Mucosa of stomach (tissue), 1 donor: ENCODE measurements at regions not wholly inside any gene's neighbourhood (a gene's known extent, or its start where the extent isn't known, plus 50 kb on each side); places are given as distances from the start of the nearest gene placed in this dataset.

Experiments used
- H3K27me3 ChIP-seq: one replicate; pipeline ENCODE4 v1.7.0; 2013; ENCODE audit warnings: mild to moderate bottlenecking, low read length; ENCODE audit not compliant: control insufficient read depth, insufficient read depth
- H3K36me3 ChIP-seq: one replicate; pipeline ENCODE4 v1.7.0; 2013; ENCODE audit warnings: low read length; ENCODE audit not compliant: control insufficient read depth, insufficient read depth
- H3K4me1 ChIP-seq: one replicate; pipeline ENCODE4 v1.7.0; 2013; ENCODE audit warnings: mild to moderate bottlenecking, low read length; ENCODE audit not compliant: control insufficient read depth, insufficient read depth
- H3K4me3 ChIP-seq: one replicate; pipeline ENCODE4 v1.7.0; 2013; ENCODE audit warnings: low read length
- H3K9ac ChIP-seq: one replicate; pipeline ENCODE4 v1.7.0; 2013; ENCODE audit warnings: mild to moderate bottlenecking, low read length, moderate library complexity
- H3K9me3 ChIP-seq: one replicate; pipeline ENCODE4 v1.7.0; 2013; ENCODE audit warnings: mild to moderate bottlenecking, low read length, moderate library complexity; ENCODE audit not compliant: control insufficient read depth
- donor health status: Pancreatic carcinoma.

GRCh38 chr6:104268389-104268788, 591.3 kb downstream of the HACE1 start:
- Histone ChIP-seq H3K27me3 (no peaks in the 10 kb centered on the region), H3K36me3 (no peaks in the 10 kb centered on the region), H3K9ac (no peak overlapping the region), H3K9me3 (no peaks in the 10 kb centered on the region), H3K4me3 (no peak overlapping the region), H3K4me1 (no peaks in the 10 kb centered on the region)

GRCh38 chr6:104266922-104267321, 592.8 kb downstream of the HACE1 start:
- Histone ChIP-seq H3K27me3 (no peaks in the 10 kb centered on the region), H3K9ac (no peak overlapping the region), H3K4me1 (no peaks in the 10 kb centered on the region), H3K9me3 (no peaks in the 10 kb centered on the region), H3K36me3 (no peaks in the 10 kb centered on the region), H3K4me3 (no peak overlapping the region)

DNA sequence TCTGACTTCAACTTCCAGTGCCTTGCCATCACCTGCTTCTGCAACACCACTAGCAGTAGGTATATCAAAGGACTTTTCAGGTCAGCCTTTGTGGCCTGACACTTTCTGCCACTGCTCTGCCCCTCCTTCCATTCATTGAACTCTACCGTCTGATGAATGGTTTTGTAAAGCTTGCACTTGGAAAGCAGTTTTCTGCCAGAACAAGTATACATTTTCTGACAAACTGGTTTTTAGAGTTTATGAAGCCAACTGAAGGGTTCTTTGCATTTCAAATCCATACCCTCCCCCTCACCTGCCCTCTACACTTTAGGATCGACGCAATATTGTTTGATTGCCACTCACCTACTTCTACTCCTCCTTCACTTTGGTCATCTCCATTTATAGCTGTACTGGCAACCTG, 603.1 kb downstream of the HACE1 start:
- Histone ChIP-seq H3K9ac (no peak overlapping the region), H3K4me1 (no peaks in the 10 kb centered on the region), H3K27me3 (no peaks in the 10 kb centered on the region)

DNA sequence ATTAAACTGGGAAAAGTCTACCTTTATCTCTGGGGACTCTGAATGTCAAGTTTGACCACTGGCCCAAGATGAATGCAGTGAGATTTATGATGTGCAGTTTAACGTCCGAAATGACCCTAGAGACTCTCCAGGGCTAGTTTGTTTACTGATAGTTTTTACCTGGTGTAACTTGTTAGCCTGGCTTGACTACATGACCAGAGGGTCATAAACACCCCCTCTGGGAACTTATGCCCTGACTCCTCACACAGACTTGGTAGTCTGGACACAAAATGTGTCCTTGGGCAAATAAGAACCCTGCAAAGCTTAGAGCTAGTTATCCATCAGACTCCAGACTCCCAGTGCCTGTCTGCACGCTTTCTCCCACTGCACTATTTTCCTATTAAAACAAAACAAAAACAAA, 606.5 kb downstream of the HACE1 start:
- Histone ChIP-seq H3K36me3 (no peaks in the 10 kb centered on the region), H3K4me1 (no peaks in the 10 kb centered on the region), H3K27me3 (no peaks in the 10 kb centered on the region), H3K9ac (no peak overlapping the region), H3K4me3 (no peak overlapping the region), H3K9me3 (no peaks in the 10 kb centered on the region)

More for the DNA sequence above, 603.1 kb downstream of the HACE1 start:
- Histone ChIP-seq H3K36me3 (no peaks in the 10 kb centered on the region), H3K9me3 (no peaks in the 10 kb centered on the region), H3K4me3 (no peak overlapping the region)

- no peaks in the 10 kb centered on the region for H3K9me3 ChIP-seq
- H3K9ac ChIP-seq = no peak overlapping the region
- H3K4me3 ChIP-seq = no peak overlapping the region
- H3K36me3 ChIP-seq = no peaks in the 10 kb centered on the region
- no peaks in the 10 kb centered on the region for H3K27me3 ChIP-seq
- no peaks in the 10 kb centered on the region for H3K4me1 ChIP-seq
These were observed 607.4 kb downstream of the HACE1 start for GRCh38 chr6:104252276-104252675.

DNA sequence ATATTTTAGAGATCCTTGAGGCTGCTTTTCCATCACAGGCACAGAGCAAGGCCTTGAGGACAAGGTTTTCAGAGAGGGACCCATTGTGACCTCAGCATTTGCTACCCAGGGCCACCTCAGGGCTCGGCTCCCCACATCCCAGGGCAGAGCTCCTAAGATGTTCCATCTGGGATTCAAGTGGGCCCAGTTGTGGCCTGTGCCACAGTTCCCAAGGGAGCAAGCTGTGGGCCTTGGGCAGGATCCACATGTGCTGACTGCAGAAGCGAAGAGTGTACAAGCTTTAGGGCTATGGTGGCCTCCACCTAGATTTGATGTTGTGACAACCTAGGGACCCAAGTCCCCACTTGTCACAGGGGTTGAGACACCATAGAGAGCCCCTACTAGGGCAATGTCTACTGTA, 608.1 kb downstream of the HACE1 start:
- no peaks in the 10 kb centered on the region for H3K27me3 ChIP-seq
- H3K4me3 ChIP-seq = no peak overlapping the region
- H3K9me3 ChIP-seq = no peaks in the 10 kb centered on the region
- no peak overlapping the region for H3K9ac ChIP-seq
- H3K4me1 ChIP-seq = no peaks in the 10 kb centered on the region
- no peaks in the 10 kb centered on the region for H3K36me3 ChIP-seq

GRCh38 chr6:104240865-104241264, 618.9 kb downstream of the HACE1 start:
- Histone ChIP-seq H3K9me3 (no peaks in the 10 kb centered on the region), H3K27me3 (no peaks in the 10 kb centered on the region), H3K4me3 (no peak overlapping the region), H3K9ac (no peak overlapping the region), H3K4me1 (no peaks in the 10 kb centered on the region), H3K36me3 (no peaks in the 10 kb centered on the region)

GRCh38 chr6:104239971-104240370, 619.7 kb downstream of the HACE1 start:
- Histone ChIP-seq H3K9ac (no peak overlapping the region), H3K36me3 (no peaks in the 10 kb centered on the region)

GRCh38 chr6:104229057-104229456, 630.7 kb downstream of the HACE1 start:
- H3K4me3 ChIP-seq = no peak overlapping the region
- H3K9me3 ChIP-seq = no peaks in the 10 kb centered on the region
- no peaks in the 10 kb centered on the region for H3K27me3 ChIP-seq
- no peaks in the 10 kb centered on the region for H3K4me1 ChIP-seq
- no peaks in the 10 kb centered on the region for H3K36me3 ChIP-seq
- no peak overlapping the region for H3K9ac ChIP-seq

More at GRCh38 chr6:104239971-104240370, 619.7 kb downstream of the HACE1 start:
- H3K27me3 ChIP-seq = no peaks in the 10 kb centered on the region
- no peaks in the 10 kb centered on the region for H3K9me3 ChIP-seq
- no peaks in the 10 kb centered on the region for H3K4me1 ChIP-seq
- H3K4me3 ChIP-seq = no peak overlapping the region

DNA sequence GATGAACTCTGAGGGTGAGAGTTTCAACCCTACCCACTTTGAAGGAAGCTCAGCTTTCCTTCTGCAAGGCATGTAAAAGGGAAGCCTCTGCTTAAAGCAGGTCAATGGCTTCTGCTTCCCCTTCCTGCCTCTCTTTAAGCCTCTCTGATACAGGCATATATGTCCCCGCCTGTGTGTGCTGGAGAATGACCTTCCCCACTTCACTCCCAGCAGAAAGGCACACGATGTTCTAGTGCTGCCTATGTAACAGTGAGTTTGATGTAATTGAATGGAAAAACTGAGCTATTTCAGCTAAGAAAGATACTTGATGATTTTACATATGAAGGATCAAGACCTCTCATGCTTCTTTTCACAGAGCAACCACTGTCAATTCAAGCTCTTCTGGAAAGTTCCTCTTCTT, 632.2 kb downstream of the HACE1 start:
- no peaks in the 10 kb centered on the region for H3K9me3 ChIP-seq
- no peak overlapping the region for H3K4me3 ChIP-seq
- H3K27me3 ChIP-seq = no peaks in the 10 kb centered on the region
- H3K36me3 ChIP-seq = no peaks in the 10 kb centered on the region
- no peak overlapping the region for H3K9ac ChIP-seq
- H3K4me1 ChIP-seq = no peaks in the 10 kb centered on the region

GRCh38 chr6:104226790-104227446, 632.8 kb downstream of the HACE1 start:
- Histone ChIP-seq H3K27me3 (no peaks in the 10 kb centered on the region), H3K9ac (no peak overlapping the region), H3K4me1 (no peaks in the 10 kb centered on the region), H3K4me3 (no peak overlapping the region), H3K36me3 (no peaks in the 10 kb centered on the region), H3K9me3 (no peaks in the 10 kb centered on the region)

GRCh38 chr6:104218116-104218515, 641.6 kb downstream of the HACE1 start:
- H3K9ac ChIP-seq = no peak overlapping the region
- no peaks in the 10 kb centered on the region for H3K4me1 ChIP-seq
- no peaks in the 10 kb centered on the region for H3K36me3 ChIP-seq
- no peaks in the 10 kb centered on the region for H3K9me3 ChIP-seq
- no peaks in the 10 kb centered on the region for H3K27me3 ChIP-seq
- H3K4me3 ChIP-seq = no peak overlapping the region

GRCh38 chr6:104214901-104215300, 644.8 kb downstream of the HACE1 start:
- no peaks in the 10 kb centered on the region for H3K27me3 ChIP-seq
- no peaks in the 10 kb centered on the region for H3K9me3 ChIP-seq
- no peaks in the 10 kb centered on the region for H3K4me1 ChIP-seq
- no peak overlapping the region for H3K4me3 ChIP-seq
- no peak overlapping the region for H3K9ac ChIP-seq
- no peaks in the 10 kb centered on the region for H3K36me3 ChIP-seq
